Right ventricle myocardium superior (tissue), 1 donor: ENCODE measurements at regions not wholly inside any gene's neighbourhood (a gene's known extent, or its start where the extent isn't known, plus 50 kb on each side); places are given as distances from the start of the nearest gene placed in this dataset.

Experiments
- ATAC-seq: fragments of 200-7000 bp; cut with Tn5 transposase; one replicate; pipeline ENCODE4 v1.9.1; 2020; ENCODE audit warnings: mild to moderate bottlenecking; ENCODE audit not compliant: poor library complexity
- DNase-seq: peaks from one replicate; pipeline ENCODE4 v3.0.0-alpha.2; 2020
- intact Hi-C: fragments of 100-400 bp; cut with DNase I; formaldehyde crosslinking; loops from one replicate; pipeline ENCODE4 v1.11.2; 2022
- donor health status: DM: no; HTN: yes; CAD: no; lungs with severe emphysema.

DNA sequence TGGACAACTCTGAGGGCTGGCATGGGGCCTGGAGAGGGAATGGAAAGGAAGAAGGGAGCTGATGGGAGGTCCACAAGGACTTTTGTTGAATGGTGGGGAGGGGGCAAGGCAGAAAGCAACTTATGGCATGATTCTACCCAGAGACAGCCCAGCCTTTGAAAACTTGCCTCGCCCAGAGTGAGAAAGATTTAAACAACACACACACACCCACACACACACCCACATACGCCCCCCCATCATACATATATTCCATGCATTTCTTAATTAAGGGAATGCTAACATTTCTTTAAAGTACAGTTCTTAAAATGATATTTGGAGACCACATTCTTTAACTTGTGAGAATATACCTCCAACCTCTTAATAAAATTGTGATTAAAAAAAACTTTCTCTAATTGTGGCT lies 115.4 kb upstream of the F3 start:
- ATAC-seq (no peak), DNase-seq (no peak)
- intact Hi-C loops: loop anchor here (10.0 kb wide), 1 partner anchor 148 kb away; no protein-coding TSS in a partner anchor

DNA sequence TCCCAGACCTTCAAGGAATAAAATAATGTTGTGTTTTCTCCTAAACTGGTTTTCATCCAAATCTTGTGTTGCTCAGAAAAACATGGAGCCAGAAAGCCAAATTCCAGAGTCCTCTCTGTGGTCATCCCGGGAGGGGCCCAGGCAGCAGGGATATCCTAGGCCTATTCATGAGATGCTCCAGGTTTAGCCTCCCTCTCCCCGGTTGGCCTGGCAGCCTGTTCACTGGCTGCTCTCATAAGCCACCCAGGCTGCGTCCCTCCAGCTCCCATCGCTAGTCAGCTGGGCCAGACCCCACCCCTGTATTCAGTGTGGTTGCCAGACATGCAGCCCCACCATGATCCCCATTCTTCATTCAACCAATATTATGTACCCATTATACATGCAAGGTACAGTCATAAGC lies 113.4 kb upstream of the F3 start:
- intact Hi-C loops: loop anchor here (10.0 kb wide), 1 partner anchor 150 kb away; no protein-coding TSS in a partner anchor
- DNase-seq (no peak), ATAC-seq (no peak)

DNA sequence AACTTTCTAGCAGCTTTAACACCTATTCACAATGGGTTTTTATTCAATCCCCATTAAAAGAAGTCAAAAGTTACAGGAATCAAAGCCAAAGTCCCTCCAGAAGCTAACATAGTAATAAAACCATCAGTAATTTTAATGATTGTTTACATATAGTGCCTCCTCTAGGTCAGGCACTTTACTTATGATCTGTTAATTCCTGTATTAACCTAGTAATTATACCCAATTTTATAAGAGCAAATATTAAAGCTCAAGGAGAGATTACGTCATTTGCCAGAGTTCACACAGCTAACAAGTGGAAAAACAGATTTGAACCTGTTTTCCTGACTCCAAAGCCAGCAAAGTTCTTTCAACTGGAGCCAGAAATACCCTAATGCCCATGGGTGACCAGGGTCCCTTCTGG lies 112.9 kb upstream of the F3 start:
- no peak for DNase-seq
- intact Hi-C loops: loop anchor here (10.0 kb wide), 1 partner anchor 150 kb away; no protein-coding TSS in a partner anchor
- no peak for ATAC-seq

DNA sequence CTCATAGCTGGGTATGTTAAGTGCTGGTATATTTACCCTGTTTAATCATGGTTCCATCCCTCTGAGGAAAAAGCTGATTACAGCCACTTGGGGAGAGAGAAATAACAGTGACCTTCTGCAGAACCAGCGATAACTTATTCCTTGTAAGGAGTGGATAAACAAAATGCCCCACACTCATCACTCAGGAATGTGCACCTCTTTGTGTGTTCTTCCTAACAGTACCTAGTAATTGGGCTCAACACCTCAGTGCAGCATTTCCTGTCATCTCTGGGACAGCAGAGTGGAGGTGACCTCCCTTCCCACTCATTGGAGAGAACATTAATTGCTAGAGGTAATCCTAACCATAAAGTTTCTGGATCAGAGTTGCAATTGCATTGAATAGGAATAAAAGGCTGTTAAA lies 112.5 kb upstream of the F3 start:
- DNase-seq: no peak
- intact Hi-C loops: loop anchor here (10.0 kb wide), 1 partner anchor 151 kb away; no protein-coding TSS in a partner anchor
- peak; percentile 2 for ATAC-seq

DNA sequence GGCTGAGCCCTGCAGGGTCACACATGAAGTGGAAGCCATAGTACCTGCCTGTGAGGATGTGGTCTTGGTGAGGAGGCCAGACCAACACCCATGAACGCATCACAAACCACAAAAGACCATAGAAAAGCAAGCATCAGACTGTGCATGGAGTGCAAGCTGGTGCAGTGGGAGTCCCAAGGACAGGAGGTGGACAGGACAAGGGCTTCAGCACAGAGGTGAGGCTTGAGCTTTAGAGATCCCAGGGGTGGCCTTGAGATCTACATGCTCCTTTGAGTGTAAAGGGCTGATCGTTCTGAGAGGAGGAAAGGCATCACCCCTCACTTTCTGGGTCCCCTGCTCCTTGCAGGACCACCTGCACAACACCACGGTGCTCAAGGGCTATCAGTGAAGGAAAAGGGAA lies 111.9 kb upstream of the F3 start:
- no peak for DNase-seq
- ATAC-seq: no peak
- intact Hi-C loops: loop anchor here (10.0 kb wide), 1 partner anchor 151 kb away; no protein-coding TSS in a partner anchor

DNA sequence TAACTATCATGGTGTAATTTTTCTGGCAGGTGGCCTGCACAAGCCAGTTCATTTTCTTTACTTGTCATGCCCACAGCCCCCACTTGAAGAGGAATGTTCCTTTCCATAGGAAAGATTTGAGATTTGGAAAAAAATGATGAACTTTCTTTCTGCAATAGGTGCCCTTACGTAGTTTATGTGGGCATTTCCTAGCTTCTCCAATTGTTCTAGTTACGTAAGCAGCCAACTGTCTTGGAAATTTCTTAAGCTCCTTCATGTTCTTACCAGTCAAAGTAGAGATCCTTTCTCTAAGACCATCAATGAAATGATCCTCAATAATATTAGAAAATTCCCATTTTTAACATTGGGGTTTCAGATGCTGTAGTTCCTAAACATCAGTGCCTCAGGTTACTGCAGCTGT lies 109.5 kb upstream of the F3 start:
- DNase-seq (no peak), ATAC-seq (no peak)
- intact Hi-C loops: loop anchor here (10.0 kb wide), 1 partner anchor 154 kb away; no protein-coding TSS in a partner anchor

DNA sequence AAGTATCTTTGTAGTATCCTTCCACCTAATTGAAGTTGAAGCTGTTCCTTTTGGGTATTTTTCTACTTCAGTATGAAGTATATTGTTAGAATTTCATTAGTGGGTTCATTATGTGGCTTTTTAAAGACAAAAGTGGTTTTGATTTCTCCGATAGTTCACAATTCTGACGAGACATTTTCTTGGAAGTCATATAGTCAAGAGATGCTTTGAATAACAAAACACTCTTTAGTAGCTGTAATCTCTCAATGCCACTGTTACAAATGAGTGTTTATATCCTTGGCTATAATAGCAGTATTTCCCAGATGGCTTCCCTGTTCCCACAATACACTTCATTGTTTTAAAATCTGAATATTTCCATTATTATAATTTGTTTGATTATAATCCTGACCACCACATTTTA lies 108.7 kb upstream of the F3 start:
- intact Hi-C loops: loop anchor here (10.0 kb wide), 1 partner anchor 154 kb away; no protein-coding TSS in a partner anchor

DNA sequence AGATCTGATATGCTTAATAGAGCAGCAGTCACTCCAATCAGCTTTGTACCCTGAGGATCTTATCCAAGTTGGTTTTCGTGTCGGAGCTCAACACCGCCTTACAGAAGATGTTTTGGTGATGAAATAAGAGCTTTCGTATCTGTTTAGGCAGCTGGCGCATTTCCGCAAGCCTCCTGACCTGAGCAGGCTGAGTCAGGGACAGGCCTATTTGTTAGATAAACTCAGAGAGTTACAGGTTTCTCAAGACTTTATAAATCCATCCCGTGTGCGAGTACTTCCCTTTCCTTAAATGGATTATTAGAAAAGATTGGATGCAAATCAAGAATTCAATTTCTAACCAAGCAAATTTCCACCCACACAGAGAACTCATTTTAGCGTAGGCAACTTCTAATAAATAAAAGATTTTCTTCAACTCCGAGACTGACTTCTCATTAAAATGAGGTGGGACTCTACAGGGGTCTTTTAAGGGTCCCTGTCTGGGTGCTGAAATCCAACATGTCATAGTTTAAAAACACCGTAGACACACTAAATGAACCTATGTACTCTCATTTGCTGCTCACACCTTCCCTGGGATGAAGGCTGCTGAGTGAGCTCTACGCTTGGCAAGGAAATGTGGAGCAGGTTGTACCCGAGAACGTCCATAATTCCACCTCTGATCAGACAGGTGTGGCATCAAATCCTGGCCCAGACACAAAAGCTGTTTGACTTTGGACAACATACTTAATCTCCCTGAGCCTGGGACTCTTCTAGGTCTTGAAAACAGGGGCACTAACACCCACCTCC lies 106.9 kb upstream of the F3 start:
- intact Hi-C loops: loop anchor here (10.0 kb wide), 1 partner anchor 114 kb away; no protein-coding TSS in a partner anchor
- ATAC-seq (peak; percentile 38), DNase-seq (no peak)

More for the DNA sequence above, 108.7 kb upstream of the F3 start:
- ATAC-seq: no peak
- no peak for DNase-seq

DNA sequence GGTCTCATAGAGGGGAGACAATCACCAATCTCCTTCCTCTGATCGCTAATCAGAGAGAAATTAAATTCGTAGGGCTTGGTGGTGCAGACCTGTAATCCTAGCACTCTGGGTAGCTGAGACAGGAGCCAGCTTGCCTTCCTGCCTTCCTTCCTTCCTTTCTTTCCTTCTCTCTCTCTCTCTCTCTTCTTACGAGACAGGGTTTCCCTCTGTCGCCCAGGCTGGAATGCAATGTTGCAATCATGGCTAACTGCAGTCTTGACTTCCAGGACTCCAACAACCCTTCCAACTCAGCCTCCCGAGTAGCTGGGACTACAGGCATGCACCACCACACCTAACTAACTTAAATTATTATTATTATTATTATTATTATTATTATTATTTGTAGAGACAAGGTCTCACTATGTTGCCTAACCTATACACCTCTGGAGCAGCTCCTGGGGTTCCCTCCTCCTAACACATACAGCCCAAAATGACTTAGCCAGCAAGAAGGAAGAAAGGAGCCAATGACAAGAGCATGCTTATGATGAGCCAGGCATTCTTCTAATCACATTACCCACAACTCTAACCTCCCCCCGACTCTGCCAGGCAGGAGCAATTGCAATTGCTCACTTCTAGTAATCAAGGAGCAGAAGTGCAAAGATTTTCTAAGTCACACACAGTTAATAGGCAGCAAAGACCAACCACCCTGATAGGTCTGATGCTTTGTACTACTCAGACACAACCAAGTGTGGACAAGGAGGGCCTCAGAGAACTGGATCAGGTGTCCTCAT lies 105.4 kb upstream of the F3 start:
- ATAC-seq (no peak), DNase-seq (no peak)
- intact Hi-C loops: loop anchor here (10.0 kb wide), 1 partner anchor 112 kb away; no protein-coding TSS in a partner anchor

DNA sequence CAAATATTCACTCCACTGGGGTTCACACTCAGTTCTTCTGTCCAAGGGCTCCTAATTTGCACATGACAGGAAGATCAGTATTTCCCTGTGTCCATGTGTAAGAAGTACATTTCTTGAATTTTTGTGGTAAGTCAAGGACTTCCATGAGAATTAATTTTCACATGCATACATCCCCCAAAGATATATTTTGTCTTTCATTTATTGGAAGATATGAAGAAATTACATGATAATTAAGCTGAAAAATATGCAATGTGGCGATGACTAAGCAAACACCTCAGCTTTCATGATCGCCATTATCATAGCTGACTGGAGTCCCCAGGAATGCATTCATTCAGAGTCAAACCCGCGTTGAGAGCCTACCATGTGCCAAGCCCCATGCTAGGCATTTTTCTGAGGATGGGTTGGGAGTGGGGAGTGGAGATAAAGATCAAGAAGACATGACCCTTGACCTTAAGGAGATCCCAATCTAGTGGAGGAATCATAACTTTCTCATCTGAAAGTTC lies 104.6 kb upstream of the F3 start:
- ATAC-seq (no peak), DNase-seq (no peak)
- intact Hi-C loops: loop anchor here (10.0 kb wide), 1 partner anchor 111 kb away; no protein-coding TSS in a partner anchor

DNA sequence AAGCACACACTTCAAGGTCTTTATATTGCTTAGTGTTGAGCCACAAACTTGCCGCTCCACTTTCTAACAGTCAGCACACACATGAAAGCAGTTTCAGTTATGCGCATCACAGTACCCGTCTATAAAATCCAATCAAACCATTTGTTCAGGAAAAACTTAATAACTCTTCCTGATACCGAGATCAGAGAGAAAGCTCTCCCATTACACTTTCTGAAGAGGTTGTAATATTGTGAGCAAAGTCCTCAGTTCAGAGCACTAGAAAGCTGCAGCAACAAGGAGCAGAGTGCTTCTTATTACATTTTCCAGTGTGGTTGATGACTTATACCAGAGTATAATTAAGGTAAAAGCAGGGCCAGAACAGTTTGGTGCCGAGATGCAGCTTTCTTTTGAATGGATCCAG lies 102.8 kb upstream of the F3 start:
- no peak for DNase-seq
- ATAC-seq: no peak
- intact Hi-C loops: loop anchor here (10.0 kb wide), 1 partner anchor 110 kb away; no protein-coding TSS in a partner anchor

DNA sequence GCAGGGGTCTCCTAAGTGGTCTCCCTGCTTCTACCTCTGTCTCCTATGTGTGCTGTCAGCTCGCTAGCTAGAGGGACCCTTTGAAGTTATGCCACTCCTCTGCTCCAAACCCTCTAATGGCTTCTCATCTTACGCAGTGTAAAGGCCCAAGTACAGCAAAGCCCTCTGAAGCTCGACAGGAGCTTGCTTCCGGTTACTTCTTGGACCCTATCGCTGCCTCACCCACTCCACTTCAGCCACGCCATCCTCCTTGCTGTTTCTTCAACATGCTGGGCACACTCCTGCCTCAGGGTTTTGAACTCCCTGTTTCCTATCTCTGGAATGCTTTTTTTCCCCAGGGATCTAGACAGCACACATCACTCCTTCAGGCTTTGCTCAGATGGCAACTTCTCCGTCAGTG lies 102.3 kb upstream of the F3 start:
- intact Hi-C loops: loop anchor here (10.0 kb wide), 1 partner anchor 109 kb away; no protein-coding TSS in a partner anchor
- DNase-seq (no peak), ATAC-seq (no peak)

DNA sequence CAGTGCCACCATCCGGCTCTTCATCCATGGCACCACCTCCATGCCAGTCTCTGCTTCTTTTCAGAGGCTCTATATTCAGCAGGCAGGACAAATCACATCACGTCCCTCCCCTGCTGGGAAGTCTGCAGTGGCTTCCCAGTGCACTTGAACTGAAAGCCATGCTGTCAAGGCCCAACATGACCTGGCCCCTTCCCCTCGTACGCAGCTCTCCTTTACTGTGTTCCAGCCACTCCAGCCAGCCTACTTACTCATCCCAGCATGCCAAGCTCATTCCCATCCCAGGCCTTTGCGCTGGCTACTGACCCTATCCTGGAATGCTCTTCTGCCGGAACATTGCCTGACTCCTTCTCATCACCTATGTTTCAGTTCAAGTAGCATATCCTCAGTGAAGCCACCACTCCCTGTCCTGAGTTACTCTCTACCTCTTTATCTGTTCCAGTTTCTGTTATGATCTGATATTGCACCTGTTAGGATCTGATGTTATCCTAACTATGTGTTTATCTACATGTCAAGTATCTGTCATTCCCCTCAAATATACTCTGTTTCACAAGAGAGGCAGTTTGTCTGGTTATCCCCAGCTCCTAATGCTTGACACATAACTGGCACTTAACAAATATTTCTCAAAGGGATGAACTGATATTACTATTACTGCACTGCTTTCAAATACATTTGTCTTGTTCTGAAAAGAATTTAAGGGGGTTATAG lies 101.2 kb upstream of the F3 start:
- intact Hi-C loops: loop anchor here (10.0 kb wide), 1 partner anchor 108 kb away; no protein-coding TSS in a partner anchor
- ATAC-seq: no peak
- DNase-seq: no peak

DNA sequence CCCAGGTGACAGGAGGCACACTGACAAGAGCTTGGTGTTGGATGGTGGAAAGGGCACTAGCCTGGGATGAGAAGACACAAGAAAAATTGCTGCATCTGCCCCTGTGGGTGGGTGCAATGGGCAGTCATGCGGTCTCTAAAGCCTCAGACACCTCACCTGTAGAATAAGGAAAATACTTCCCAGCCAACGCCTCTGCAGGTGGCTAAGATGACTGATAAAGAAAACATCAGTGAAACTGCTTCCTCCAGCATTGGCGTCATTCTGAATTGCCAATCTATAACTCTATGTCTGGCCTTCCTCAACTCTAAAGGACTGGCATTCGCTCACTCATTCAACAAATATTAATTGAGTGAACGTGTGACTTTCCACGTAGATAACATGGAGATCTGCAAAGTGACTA lies 100.4 kb upstream of the F3 start:
- no peak for ATAC-seq
- intact Hi-C loops: loop anchor here (10.0 kb wide), 1 partner anchor 107 kb away; no protein-coding TSS in a partner anchor
- no peak for DNase-seq

DNA sequence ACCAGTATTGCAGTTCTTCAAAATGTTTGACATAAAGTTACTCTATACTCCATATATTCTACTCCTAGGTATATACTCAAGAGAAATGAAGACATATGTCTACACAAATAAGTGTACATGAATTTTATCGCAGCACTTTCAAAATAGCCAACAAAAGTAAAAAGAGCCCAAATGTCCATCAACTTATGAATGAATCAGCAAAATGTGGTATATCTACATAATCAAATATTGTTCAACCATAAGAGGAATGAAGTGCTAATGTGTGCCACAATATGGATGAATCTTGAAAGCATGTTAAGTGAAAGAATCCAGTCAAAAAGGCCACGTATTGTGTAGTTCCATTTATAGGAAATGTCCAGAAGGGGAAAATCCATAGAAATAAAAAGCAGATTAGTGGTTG lies 98.6 kb upstream of the F3 start:
- intact Hi-C loops: loop anchor here (10.0 kb wide), 1 partner anchor 105 kb away; no protein-coding TSS in a partner anchor
- DNase-seq: no peak
- ATAC-seq: no peak

DNA sequence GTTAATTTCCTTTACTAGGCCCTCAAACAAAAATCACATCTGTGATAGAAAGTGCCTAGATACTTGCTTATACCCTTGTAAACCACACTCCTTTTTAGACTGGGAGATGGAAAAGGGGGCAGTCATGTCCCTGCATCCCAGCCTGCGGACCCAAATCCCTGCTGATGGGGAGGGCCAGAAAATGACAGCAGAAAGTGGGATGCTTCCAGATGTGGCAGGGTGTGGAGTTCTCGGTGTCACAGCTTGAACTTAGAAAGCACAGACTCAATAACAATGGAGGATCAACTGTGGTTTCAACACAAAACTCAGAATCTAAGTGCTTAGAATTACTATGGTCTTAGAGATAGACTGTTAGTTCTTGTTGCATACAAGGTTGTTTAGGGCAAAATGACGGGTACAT lies 95.6 kb upstream of the F3 start:
- intact Hi-C loops: no loop called here
- DNase-seq: no peak
- ATAC-seq: no peak

DNA sequence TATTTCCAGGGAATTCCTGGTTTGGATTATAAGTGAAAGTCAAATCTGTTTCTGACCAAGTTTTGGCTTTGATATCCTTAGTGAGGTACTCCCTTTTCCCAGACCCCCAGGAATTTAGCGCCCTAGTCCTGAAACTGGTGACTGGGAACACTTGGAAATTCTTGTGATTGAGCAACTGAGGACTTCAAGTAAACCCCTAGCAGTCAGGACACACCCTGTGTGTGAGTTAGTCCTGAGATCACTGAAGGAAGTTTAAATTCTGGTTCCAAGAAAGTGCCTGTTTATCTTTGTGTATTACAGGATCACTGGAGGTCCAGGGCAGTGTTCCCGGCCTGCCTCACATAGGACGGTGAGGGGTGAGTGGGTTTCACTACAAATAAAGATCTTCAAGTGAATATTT lies 95.1 kb upstream of the F3 start:
- intact Hi-C loops: no loop called here
- ATAC-seq (peak; percentile 41), DNase-seq (no peak)

DNA sequence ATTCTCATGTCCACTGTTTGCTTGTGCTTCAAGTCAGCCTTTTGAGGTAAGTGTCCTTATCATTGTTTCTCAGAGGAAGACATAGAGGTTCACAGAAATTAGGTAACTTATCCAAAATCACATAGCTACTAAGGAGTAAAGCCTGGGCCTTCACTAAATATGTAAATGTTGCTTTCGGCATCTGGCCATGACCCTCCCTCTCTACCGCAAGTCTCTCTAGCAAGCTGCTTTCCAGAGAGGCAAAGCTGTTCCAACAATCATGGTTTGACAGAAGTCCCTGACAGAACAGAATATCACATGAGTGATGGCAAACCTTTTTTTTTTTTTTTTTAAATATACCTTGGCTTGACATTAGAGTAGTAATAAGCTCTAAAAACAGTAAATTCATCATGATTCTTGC lies 94.5 kb upstream of the F3 start:
- DNase-seq (no peak), ATAC-seq (no peak)
- intact Hi-C loops: no loop called here
